ENCODE measurements at regions not wholly inside any gene's neighbourhood (a gene's known extent, or its start where the extent isn't known, plus 50 kb on each side); places are given as distances from the start of the nearest gene placed in this dataset.

DNA sequence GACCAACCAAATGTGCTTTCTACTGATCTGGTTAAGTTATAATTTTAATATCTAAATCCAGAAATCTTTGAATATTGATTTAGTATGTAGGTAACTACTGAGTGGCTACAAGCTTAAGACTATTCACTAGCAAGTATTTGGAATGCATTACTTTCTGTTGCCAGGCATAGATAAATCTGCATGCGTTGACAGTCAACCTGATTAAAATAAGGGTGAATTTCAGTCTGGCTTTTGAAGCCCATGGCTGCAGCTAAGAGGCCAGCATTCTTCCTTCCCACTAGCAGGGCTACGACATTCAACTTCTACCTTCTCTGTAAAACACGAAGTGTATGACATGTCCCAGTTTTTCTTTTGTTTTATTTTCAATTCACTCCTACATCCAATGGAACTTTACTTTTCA lies 340.6 kb downstream of the EPHA4 start:
- TF ChIP-seq POLR2AphosphoS5 (IDR thresholded peaks at IDR 0.05; ENCODE audit: insufficient read depth in 1 of 2, low read depth in 1 of 2) = no peak
- TF ChIP-seq, protein P1, sequence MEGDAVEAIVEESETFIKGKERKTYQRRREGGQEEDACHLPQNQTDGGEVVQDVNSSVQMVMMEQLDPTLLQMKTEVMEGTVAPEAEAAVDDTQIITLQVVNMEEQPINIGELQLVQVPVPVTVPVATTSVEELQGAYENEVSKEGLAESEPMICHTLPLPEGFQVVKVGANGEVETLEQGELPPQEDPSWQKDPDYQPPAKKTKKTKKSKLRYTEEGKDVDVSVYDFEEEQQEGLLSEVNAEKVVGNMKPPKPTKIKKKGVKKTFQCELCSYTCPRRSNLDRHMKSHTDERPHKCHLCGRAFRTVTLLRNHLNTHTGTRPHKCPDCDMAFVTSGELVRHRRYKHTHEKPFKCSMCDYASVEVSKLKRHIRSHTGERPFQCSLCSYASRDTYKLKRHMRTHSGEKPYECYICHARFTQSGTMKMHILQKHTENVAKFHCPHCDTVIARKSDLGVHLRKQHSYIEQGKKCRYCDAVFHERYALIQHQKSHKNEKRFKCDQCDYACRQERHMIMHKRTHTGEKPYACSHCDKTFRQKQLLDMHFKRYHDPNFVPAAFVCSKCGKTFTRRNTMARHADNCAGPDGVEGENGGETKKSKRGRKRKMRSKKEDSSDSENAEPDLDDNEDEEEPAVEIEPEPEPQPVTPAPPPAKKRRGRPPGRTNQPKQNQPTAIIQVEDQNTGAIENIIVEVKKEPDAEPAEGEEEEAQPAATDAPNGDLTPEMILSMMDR (IDR thresholded peaks at IDR 0.05) = no peak
